ENCODE measurements at regions not wholly inside any gene's neighbourhood (a gene's known extent, or its start where the extent isn't known, plus 50 kb on each side); places are given as distances from the start of the nearest gene placed in this dataset.

DNA sequence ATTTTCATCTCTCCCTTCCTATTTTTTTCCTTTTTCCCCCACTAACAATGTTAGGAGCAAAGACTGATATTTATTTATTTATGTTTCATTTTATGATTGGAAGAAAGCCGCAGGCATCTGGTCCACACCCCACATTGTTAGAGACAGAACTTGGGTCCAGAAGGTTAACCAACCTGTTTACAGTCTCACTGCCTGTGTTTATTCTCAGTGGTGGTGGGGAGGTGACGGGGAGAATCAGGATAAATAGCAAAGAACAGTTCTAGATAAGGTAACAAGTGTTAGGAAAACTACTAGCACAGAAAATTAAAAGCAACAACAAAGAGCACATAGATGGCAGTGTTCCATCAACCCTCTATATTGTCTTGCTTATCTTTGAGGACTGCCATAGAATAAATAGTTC lies 301.7 kb upstream of the DIPK2B start:
- TF ChIP-seq POLR2AphosphoS5 (IDR thresholded peaks at IDR 0.05; ENCODE audit: low read depth, low read length) (no peak), POLR2A (IDR thresholded peaks at IDR 0.05; ENCODE audit: low read depth, low read length) (no peak), TAF1 (IDR thresholded peaks at IDR 0.05; ENCODE audit: low read depth, low read length) (no peak)
